H9 (cell line): ENCODE measurements at regions not wholly inside any gene's neighbourhood (a gene's known extent, or its start where the extent isn't known, plus 50 kb on each side); places are given as distances from the start of the nearest gene placed in this dataset.
A peak's percentile ranks its signal among the peaks of the same experiment; 100 is the strongest.

ENCODE experiments used
- DNase-seq: peaks from one replicate; pipeline ENCODE4 v3.0.0-alpha.2; 2017
- H2AFZ ChIP-seq: one replicate; pipeline ENCODE4 v1.6.1; 2013; ENCODE audit warnings: mild to moderate bottlenecking, low read length, control low read depth, moderate library complexity
- H2AK5ac ChIP-seq: 2 replicates; pipeline ENCODE4 v1.6.1; 2013; ENCODE audit warnings: low read length, control low read depth, mixed read lengths; ENCODE audit not compliant: insufficient read length
- H2BK120ac ChIP-seq: one replicate; pipeline ENCODE4 v1.6.1; 2013; ENCODE audit warnings: low read depth, mild to moderate bottlenecking, low read length, control low read depth, inconsistent platforms; ENCODE audit not compliant: poor library complexity, severe bottlenecking
- H2BK12ac ChIP-seq: 2 replicates; pipeline ENCODE4 v1.6.1; 2013; ENCODE audit warnings: low read length, control low read depth, mixed read lengths, low read depth; ENCODE audit not compliant: insufficient read length
- H2BK15ac ChIP-seq: 2 replicates; pipeline ENCODE4 v1.6.1; 2013; ENCODE audit warnings: low read depth, low read length, control low read depth
- H2BK20ac ChIP-seq: one replicate; pipeline ENCODE4 v1.6.1; 2013; ENCODE audit warnings: low read depth, mild to moderate bottlenecking, low read length, control low read depth, inconsistent platforms; ENCODE audit not compliant: poor library complexity, severe bottlenecking
- H2BK5ac ChIP-seq: 2 replicates; pipeline ENCODE4 v1.6.1; 2013; ENCODE audit warnings: low read length, control low read depth, mixed read lengths; ENCODE audit not compliant: insufficient read length
- H3K14ac ChIP-seq: 2 replicates; pipeline ENCODE4 v1.6.1; 2013; ENCODE audit warnings: low read length, control low read depth; ENCODE audit not compliant: insufficient read depth
- H3K18ac ChIP-seq: 2 replicates; pipeline ENCODE4 v1.6.1; 2013; ENCODE audit warnings: low read depth, mild to moderate bottlenecking, mixed read lengths, low read length, control low read depth; ENCODE audit not compliant: insufficient read length
- H3K23ac ChIP-seq: 2 replicates; pipeline ENCODE4 v1.6.1; 2013; ENCODE audit warnings: low read length, control low read depth, mixed read lengths, low read depth; ENCODE audit not compliant: insufficient read length
- H3K23me2 ChIP-seq: 2 replicates; pipeline ENCODE4 v1.6.1; 2013; ENCODE audit warnings: low read depth, mild to moderate bottlenecking, mixed read lengths, low read length, control low read depth; ENCODE audit not compliant: insufficient read length, poor library complexity, severe bottlenecking
- H3K27ac ChIP-seq: 2 replicates; pipeline ENCODE4 v1.5.1; 2013; ENCODE audit warnings: low read length, control low read depth, mixed read lengths, low read depth; ENCODE audit not compliant: insufficient read length
- H3K27me3 ChIP-seq: 2 replicates; pipeline ENCODE4 v1.6.1; 2013; ENCODE audit warnings: low read length, control low read depth, inconsistent platforms; ENCODE audit not compliant: insufficient read depth
- H3K4ac ChIP-seq: 2 replicates; pipeline ENCODE4 v1.6.1; 2013; ENCODE audit warnings: low read depth, mild to moderate bottlenecking, control low read depth, inconsistent platforms, low read length, moderate library complexity
- H3K4me1 ChIP-seq: 2 replicates; pipeline ENCODE4 v1.6.1; 2013; ENCODE audit warnings: low read length, control low read depth, inconsistent platforms; ENCODE audit not compliant: insufficient read depth
- H3K4me2 ChIP-seq: 2 replicates; pipeline ENCODE4 v1.6.1; 2013; ENCODE audit warnings: low read length, control low read depth, mixed read lengths; ENCODE audit not compliant: insufficient read length, insufficient read depth
- H3K56ac ChIP-seq: 2 replicates; pipeline ENCODE4 v1.6.1; 2013; ENCODE audit warnings: low read depth, mild to moderate bottlenecking, mixed read lengths, low read length, control low read depth; ENCODE audit not compliant: insufficient read length
- H3K79me1 ChIP-seq: 2 replicates; pipeline ENCODE4 v1.6.1; 2013; ENCODE audit warnings: low read depth, mild to moderate bottlenecking, moderate library complexity, low read length, control low read depth, inconsistent platforms; ENCODE audit not compliant: insufficient read depth, poor library complexity, severe bottlenecking
- H3K79me2 ChIP-seq: 2 replicates; pipeline ENCODE4 v1.6.1; 2013; ENCODE audit warnings: low read length, control low read depth, inconsistent platforms; ENCODE audit not compliant: insufficient read depth
- H3K9ac ChIP-seq: 2 replicates; pipeline ENCODE4 v1.6.1; 2013; ENCODE audit warnings: low read length, control low read depth, mixed read lengths; ENCODE audit not compliant: insufficient read length; ENCODE audit errors: extremely low read depth
- H3K9me3 ChIP-seq: one replicate; pipeline ENCODE4 v1.6.1; 2013; ENCODE audit warnings: low read depth, low read length, inconsistent platforms; ENCODE audit not compliant: control insufficient read depth
- H3T11ph ChIP-seq: one replicate; pipeline ENCODE4 v1.6.1; 2013; ENCODE audit warnings: mild to moderate bottlenecking, low read length, control low read depth, inconsistent platforms
- H4K20me1 ChIP-seq: one replicate; pipeline ENCODE4 v1.6.1; 2013; ENCODE audit not compliant: control insufficient read depth, insufficient read length, insufficient read depth
- H4K5ac ChIP-seq: 2 replicates; pipeline ENCODE4 v1.6.1; 2013; ENCODE audit warnings: low read depth, mild to moderate bottlenecking, mixed read lengths, low read length, control low read depth; ENCODE audit not compliant: insufficient read length
- H4K8ac ChIP-seq: replicated peaks from 2 replicates; pipeline ENCODE4 v1.6.1; 2013; ENCODE audit warnings: low read length, control low read depth, mixed read lengths, low read depth; ENCODE audit not compliant: insufficient read length
- H4K91ac ChIP-seq: 2 replicates; pipeline ENCODE4 v1.6.1; 2013; ENCODE audit warnings: low read depth, mild to moderate bottlenecking, moderate library complexity, mixed read lengths, low read length, control low read depth; ENCODE audit not compliant: insufficient read length
- H3K27ac Mint-ChIP-seq, 3 experiments: 2 replicates in 2 of 3; 3 replicates in 1 of 3; pipeline ENCODE4 v1.8.0; 2020 to 2021; ENCODE audit warnings: mixed read lengths in 3 of 3, mild to moderate bottlenecking in 1 of 3, moderate library complexity in 1 of 3
- H3K27me3 Mint-ChIP-seq: 2 replicates; pipeline ENCODE4 v1.8.0; 2021; ENCODE audit warnings: low read depth, mild to moderate bottlenecking, moderate library complexity, mixed read lengths
- H3K36me3 Mint-ChIP-seq, 3 experiments: 2 replicates in 2 of 3; 3 replicates in 1 of 3; pipeline ENCODE4 v1.8.0; 2020 to 2021; ENCODE audit warnings: low read depth in 3 of 3, mixed read lengths in 3 of 3; ENCODE audit not compliant: insufficient read depth in 1 of 3
- H3K4me1 Mint-ChIP-seq, 2 experiments: 2 replicates each; pipeline ENCODE4 v1.8.0; 2020; ENCODE audit warnings: mixed read lengths in 2 of 2
- H3K4me3 Mint-ChIP-seq, 2 experiments: 2 replicates in 1 of 2; 3 replicates in 1 of 2; pipeline ENCODE4 v1.8.0; 2020 to 2021; ENCODE audit warnings: mild to moderate bottlenecking in 2 of 2, mixed read lengths in 2 of 2, moderate library complexity in 1 of 2
- H3K9me3 Mint-ChIP-seq, 2 experiments: 2 replicates in 1 of 2; 3 replicates in 1 of 2; pipeline ENCODE4 v1.8.0; 2020; ENCODE audit warnings: mild to moderate bottlenecking in 2 of 2, mixed read lengths in 2 of 2, moderate library complexity in 1 of 2
- TF ChIP-seq, protein P1 (sequence below): fragments of 200-600 bp; sonication (generic); conservative IDR thresholded peaks from 3 replicates; pipeline ENCODE4 v1.8.0; 2021; ENCODE audit warnings: antibody characterized with exemption, mild to moderate bottlenecking

DNA sequence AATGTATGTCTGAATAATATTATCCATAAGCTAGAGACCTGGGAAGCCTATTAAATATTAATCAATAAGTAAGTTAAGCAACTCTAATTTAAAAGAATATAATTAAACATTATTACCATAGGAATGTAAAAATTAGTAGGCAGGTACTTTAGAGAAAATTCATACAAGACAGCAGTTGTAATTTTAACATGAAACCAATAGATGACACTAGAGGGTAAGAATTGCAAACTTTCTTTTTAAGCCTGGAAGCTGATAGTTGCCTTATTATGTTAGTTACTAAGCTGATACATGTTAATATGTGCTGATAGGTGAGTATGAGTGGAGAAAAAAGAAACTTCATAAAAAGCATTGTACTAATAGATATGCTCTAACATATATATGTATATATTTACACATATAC lies 1157.4 kb downstream of the FAM133A start:
- Histone ChIP-seq H3K9me3 (no peaks in the 10 kb centered on the region), H2BK12ac (no peak overlapping the region), H3K27ac (no peak overlapping the region), H2BK15ac (no peak overlapping the region), H3K23ac (no peak overlapping the region), H2AFZ (no peak overlapping the region), H3K56ac (no peak overlapping the region), H3K4me2 (no peak overlapping the region), H4K5ac (no peak overlapping the region), H3K27me3 (no peaks in the 10 kb centered on the region), H3T11ph (no peak overlapping the region), H3K23me2 (no peaks in the 10 kb centered on the region), H3K79me1 (no peaks in the 10 kb centered on the region), H3K79me2 (no peaks in the 10 kb centered on the region; the same call in 1 of the 2 replicates), H3K18ac (no peak overlapping the region), H2BK5ac (no peak overlapping the region), H3K14ac (no peak overlapping the region), H3K4ac (no peak overlapping the region), H3K4me1 (no peaks in the 10 kb centered on the region), H4K20me1 (no peaks in the 10 kb centered on the region), H2BK120ac (no peak overlapping the region), H2AK5ac (no peak overlapping the region), H2BK20ac (no peak overlapping the region), H4K8ac (no peak overlapping the region), H3K9ac (no peak overlapping the region), H4K91ac (no peak overlapping the region)
- Mint-ChIP-seq H3K27ac (no peak overlapping the region), H3K27me3 (no peaks in the 10 kb centered on the region), H3K9me3 (no peaks in the 10 kb centered on the region; a peak in 1 of 5 replicates), H3K4me1 (peaks cover 0 to 14% of the 10 kb centered on the region in 2 experiments; a peak in 2 of 4 replicates), H3K4me3 (no peak overlapping the region), H3K36me3 (peaks cover 0 to 14% (median 0%) of the 10 kb centered on the region in 3 experiments; a peak in 3 of 7 replicates)
- TF ChIP-seq, protein P1, sequence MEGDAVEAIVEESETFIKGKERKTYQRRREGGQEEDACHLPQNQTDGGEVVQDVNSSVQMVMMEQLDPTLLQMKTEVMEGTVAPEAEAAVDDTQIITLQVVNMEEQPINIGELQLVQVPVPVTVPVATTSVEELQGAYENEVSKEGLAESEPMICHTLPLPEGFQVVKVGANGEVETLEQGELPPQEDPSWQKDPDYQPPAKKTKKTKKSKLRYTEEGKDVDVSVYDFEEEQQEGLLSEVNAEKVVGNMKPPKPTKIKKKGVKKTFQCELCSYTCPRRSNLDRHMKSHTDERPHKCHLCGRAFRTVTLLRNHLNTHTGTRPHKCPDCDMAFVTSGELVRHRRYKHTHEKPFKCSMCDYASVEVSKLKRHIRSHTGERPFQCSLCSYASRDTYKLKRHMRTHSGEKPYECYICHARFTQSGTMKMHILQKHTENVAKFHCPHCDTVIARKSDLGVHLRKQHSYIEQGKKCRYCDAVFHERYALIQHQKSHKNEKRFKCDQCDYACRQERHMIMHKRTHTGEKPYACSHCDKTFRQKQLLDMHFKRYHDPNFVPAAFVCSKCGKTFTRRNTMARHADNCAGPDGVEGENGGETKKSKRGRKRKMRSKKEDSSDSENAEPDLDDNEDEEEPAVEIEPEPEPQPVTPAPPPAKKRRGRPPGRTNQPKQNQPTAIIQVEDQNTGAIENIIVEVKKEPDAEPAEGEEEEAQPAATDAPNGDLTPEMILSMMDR = peak; percentile 83
- DNase-seq = no peak
